ENCODE measurements at regions not wholly inside any gene's neighbourhood (a gene's known extent, or its start where the extent isn't known, plus 50 kb on each side); places are given as distances from the start of the nearest gene placed in this dataset.

DNA sequence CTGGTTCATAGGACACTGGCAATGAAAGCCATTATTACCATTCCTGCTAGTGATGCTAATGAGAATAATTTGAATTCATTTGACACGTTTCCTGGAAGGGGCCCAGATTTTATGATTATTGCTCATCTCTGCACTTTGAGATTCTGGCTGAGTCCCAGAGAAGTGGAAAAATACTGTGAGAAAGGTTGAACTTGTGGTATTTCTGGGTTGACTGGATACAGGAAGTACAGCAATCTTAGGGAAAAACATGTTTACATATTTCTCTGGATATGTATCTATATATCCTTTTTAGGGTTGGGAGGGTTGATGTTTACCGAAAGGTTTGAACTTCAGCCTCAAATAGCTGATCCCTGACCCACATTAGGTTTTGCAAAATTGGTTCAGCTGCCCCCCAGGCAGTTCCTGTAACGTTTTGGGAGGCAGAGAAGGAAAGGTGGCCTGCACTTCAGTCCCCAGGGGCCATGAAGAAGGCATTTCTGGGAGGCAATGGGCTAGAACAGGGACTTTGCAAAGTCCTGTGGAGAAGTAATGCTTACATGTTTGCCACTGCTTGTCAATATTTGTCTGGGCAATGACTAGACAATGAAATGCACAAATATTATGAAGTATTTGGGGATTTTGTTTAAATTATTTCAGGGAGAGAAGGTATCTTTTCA is 253.7 kb upstream of the PITRM1 start:
- TF ChIP-seq EZH2 (IDR thresholded peaks at IDR 0.05) (no peak), FOXP2 (optimal IDR thresholded peaks at IDR 0.05; ENCODE audit: control extremely low read depth, extremely low read length, insufficient read depth) (no peak), POLR2AphosphoS5 (IDR thresholded peaks at IDR 0.05; ENCODE audit: borderline replicate concordance, low read depth, low read length) (no peak)
- DNase-seq (ENCODE audit: low read depth, low spot score), result peak; percentile 40
- Histone ChIP-seq H3K9me3 (ENCODE audit: low read depth, low read length) (no peaks in the 10 kb centered on the region), H3K4me3 (peak overlapping the region; percentile 14; the same call in 1 of the 2 replicates), H3K9ac (ENCODE audit: insufficient read length) (no peak overlapping the region), H3K27ac (peak overlapping the region; percentile 26; the same call in 1 of the 2 replicates), H3K36me3 (ENCODE audit: insufficient read depth, low read length) (no peaks in the 10 kb centered on the region)

DNA sequence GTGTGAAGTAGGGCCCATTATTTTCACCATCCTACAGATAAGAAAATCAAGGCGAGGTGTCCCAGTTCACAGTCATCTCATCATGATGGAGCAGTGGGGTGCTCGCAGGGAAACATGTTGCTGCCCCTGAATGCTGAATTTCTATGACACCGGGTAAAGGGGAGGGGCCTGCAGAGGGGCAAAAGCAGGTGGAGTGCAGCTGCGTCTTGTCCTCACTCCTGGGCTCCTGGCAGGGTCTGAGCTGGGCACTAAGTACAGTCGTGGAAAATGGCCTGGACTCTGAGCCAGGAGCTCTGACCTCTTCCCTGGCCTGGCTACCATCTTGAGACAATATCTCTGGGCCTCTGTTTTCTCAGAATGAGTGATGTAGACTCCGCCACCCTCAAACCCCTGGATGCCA is 253.1 kb upstream of the PITRM1 start:
- Histone ChIP-seq H3K9me3 (ENCODE audit: low read depth, low read length) (no peaks in the 10 kb centered on the region), H3K4me3 (no peak overlapping the region), H3K27ac (no peak overlapping the region), H3K9ac (ENCODE audit: insufficient read length) (no peak overlapping the region), H3K36me3 (ENCODE audit: insufficient read depth, low read length) (no peaks in the 10 kb centered on the region)
- no peak for TF ChIP-seq EZH2 (IDR thresholded peaks at IDR 0.05)
- TF ChIP-seq POLR2AphosphoS5 (IDR thresholded peaks at IDR 0.05; ENCODE audit: borderline replicate concordance, low read depth, low read length), result no peak
- TF ChIP-seq FOXP2 (optimal IDR thresholded peaks at IDR 0.05; ENCODE audit: control extremely low read depth, extremely low read length, insufficient read depth), result no peak
- DNase-seq (ENCODE audit: low read depth, low spot score), result no peak

DNA sequence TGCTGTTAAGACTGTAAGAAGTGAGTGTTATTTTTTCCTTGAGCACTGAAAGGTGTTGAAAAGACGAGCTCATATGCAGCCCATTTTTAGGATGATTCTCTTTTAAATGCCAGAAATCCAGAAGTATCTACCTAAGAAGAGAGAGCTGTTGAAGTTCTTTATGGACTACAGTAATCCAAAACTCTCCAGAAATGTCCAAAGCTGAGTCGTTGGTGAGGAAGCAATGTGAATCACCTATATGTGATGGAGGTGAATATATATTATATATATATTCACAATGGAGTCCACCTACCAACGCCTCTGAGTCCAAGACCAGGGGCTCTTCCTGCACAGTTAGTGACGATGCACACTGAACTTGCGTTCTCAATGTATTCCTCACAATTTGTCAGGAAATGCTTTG is 252.7 kb upstream of the PITRM1 start:
- no peaks in the 10 kb centered on the region for H3K9me3 ChIP-seq (ENCODE audit: low read depth, low read length)
- no peak overlapping the region for H3K4me3 ChIP-seq
- no peaks in the 10 kb centered on the region for H3K36me3 ChIP-seq (ENCODE audit: insufficient read depth, low read length)
- DNase-seq (ENCODE audit: low read depth, low spot score), result no peak
- no peak overlapping the region for H3K27ac ChIP-seq
- TF ChIP-seq FOXP2 (optimal IDR thresholded peaks at IDR 0.05; ENCODE audit: control extremely low read depth, extremely low read length, insufficient read depth) (no peak), POLR2AphosphoS5 (IDR thresholded peaks at IDR 0.05; ENCODE audit: borderline replicate concordance, low read depth, low read length) (no peak), EZH2 (IDR thresholded peaks at IDR 0.05) (no peak)
- H3K9ac ChIP-seq (ENCODE audit: insufficient read length), result no peak overlapping the region

- peak; percentile 39 for DNase-seq (ENCODE audit: low read depth, low spot score)
- H3K4me3 ChIP-seq, result peak overlapping the region; percentile 40; the same call in 1 of the 2 replicates
- no peak overlapping the region for H3K9ac ChIP-seq (ENCODE audit: insufficient read length)
- no peak overlapping the region for H3K27ac ChIP-seq
- H3K9me3 ChIP-seq (ENCODE audit: low read depth, low read length), result no peaks in the 10 kb centered on the region
- no peaks in the 10 kb centered on the region for H3K36me3 ChIP-seq (ENCODE audit: insufficient read depth, low read length)
- TF ChIP-seq POLR2AphosphoS5 (IDR thresholded peaks at IDR 0.05; ENCODE audit: borderline replicate concordance, low read depth, low read length) (no peak), FOXP2 (optimal IDR thresholded peaks at IDR 0.05; ENCODE audit: control extremely low read depth, extremely low read length, insufficient read depth) (no peak), EZH2 (IDR thresholded peaks at IDR 0.05) (no peak)
Observed at GRCh38 chr10:3424111-3424851, 251.7 kb upstream of the PITRM1 start.

DNA sequence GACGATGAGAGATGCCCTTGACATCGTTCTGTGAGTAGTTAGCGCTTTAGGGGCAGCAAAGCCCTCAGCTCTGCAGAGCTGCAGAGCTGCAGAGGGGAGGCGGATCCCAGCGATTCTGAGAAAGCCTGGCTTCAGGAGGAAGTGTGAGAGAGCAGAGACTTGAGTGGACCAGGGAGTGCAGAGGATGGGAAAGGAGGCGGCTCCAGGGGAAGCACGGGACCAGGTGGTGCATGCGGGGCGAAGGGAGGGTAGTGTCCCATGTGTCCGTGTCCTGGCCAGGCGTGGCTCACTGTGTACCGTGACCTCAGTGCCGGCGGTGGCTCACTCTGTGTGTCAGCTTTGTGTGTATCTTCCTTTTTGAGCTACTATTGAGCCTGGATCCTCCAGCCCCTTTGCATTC is 250.8 kb upstream of the PITRM1 start:
- TF ChIP-seq FOXP2 (optimal IDR thresholded peaks at IDR 0.05; ENCODE audit: control extremely low read depth, extremely low read length, insufficient read depth) (no peak), POLR2AphosphoS5 (IDR thresholded peaks at IDR 0.05; ENCODE audit: borderline replicate concordance, low read depth, low read length) (no peak), EZH2 (IDR thresholded peaks at IDR 0.05) (no peak)
- H3K4me3 ChIP-seq, result no peak overlapping the region

DNA sequence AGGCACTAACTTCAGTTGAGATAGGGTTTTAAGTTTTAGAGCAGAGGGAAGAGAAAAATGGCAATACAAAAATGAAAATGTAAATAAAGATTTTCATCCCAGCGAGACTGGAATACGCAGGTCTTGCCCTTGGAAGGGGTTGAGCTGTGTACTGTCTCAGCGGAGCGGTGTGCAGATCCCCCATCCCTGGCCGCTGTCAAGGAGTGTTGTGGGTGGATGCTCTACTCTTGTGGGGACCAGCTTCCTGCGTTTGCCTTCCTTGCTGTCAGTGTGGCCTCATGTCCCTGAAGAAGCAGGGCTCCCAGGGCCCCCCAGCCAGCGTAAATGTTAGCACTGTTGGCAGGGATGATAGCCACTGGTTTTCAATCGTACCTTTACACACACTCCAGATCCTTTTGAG is 249.7 kb upstream of the PITRM1 start:
- DNase-seq (ENCODE audit: low read depth, low spot score), result no peak

More for the DNA sequence above, 250.8 kb upstream of the PITRM1 start:
- Histone ChIP-seq H3K9ac (ENCODE audit: insufficient read length) (no peak overlapping the region), H3K27ac (no peak overlapping the region), H3K36me3 (ENCODE audit: insufficient read depth, low read length) (no peaks in the 10 kb centered on the region), H3K9me3 (ENCODE audit: low read depth, low read length) (no peaks in the 10 kb centered on the region)
- DNase-seq (ENCODE audit: low read depth, low spot score), result no peak

DNA sequence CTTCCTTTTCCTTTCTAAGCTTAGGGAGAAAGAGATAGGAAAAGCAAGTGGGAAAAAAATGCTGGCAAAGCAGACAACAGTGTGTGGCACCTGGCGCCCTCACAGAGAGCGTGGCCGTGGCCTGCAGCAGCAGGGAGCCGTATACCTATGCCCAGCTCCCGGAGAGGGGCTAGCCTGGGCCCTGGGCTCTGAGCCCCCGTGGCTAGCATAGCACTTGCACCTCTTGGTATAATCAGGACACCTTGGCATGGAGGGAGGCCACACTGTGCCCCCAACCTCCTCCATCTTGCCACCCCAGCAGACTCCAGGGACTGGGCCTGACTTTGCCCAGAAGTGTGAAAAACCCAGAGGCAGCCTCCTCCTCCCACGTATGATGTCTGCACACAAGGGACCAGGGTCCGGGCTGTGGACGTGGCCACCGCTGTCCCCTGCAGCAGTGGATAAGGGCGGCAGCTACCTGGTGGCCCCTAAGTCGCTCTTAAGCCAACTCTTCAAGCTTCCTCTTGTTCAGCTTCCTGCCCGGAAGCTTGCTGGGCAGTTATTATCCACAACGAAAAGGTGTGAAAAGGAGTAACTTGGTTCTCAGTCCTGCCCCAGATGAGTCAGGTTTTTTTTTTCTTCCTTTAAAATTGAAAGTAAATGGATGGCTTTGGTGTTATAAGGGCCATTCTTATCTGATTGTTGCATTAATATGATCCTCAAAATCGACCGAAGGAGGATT is 249.1 kb upstream of the PITRM1 start:
- Histone ChIP-seq H3K9me3 (ENCODE audit: low read depth, low read length) (no peaks in the 10 kb centered on the region), H3K27ac (no peak overlapping the region), H3K9ac (ENCODE audit: insufficient read length) (no peak overlapping the region), H3K36me3 (ENCODE audit: insufficient read depth, low read length) (no peaks in the 10 kb centered on the region), H3K4me3 (no peak overlapping the region)
- no peak for DNase-seq (ENCODE audit: low read depth, low spot score)
- TF ChIP-seq EZH2 (IDR thresholded peaks at IDR 0.05) (no peak), POLR2AphosphoS5 (IDR thresholded peaks at IDR 0.05; ENCODE audit: borderline replicate concordance, low read depth, low read length) (no peak), FOXP2 (optimal IDR thresholded peaks at IDR 0.05; ENCODE audit: control extremely low read depth, extremely low read length, insufficient read depth) (no peak)

More for the DNA sequence above, 249.7 kb upstream of the PITRM1 start:
- H3K4me3 ChIP-seq, result no peak overlapping the region
- H3K27ac ChIP-seq, result no peak overlapping the region
- H3K9me3 ChIP-seq (ENCODE audit: low read depth, low read length), result no peaks in the 10 kb centered on the region
- no peaks in the 10 kb centered on the region for H3K36me3 ChIP-seq (ENCODE audit: insufficient read depth, low read length)
- no peak overlapping the region for H3K9ac ChIP-seq (ENCODE audit: insufficient read length)
- TF ChIP-seq FOXP2 (optimal IDR thresholded peaks at IDR 0.05; ENCODE audit: control extremely low read depth, extremely low read length, insufficient read depth), result no peak
- no peak for TF ChIP-seq POLR2AphosphoS5 (IDR thresholded peaks at IDR 0.05; ENCODE audit: borderline replicate concordance, low read depth, low read length)
- no peak for TF ChIP-seq EZH2 (IDR thresholded peaks at IDR 0.05)
